PFSK-1 (cell line): ENCODE measurements at regions not wholly inside any gene's neighbourhood (a gene's known extent, or its start where the extent isn't known, plus 50 kb on each side); places are given as distances from the start of the nearest gene placed in this dataset.

Source experiments
- SIN3A ChIP-seq: IDR thresholded peaks from 2 replicates; pipeline ENCODE4 v1.6.1; 2012; ENCODE audit warnings: mild to moderate bottlenecking, low read length, moderate library complexity, borderline replicate concordance; ENCODE audit not compliant: insufficient read depth
- TF ChIP-seq, protein P1 (sequence below), 2 experiments: IDR thresholded peaks; 2 replicates each; pipeline versions ENCODE4 v1.6.1 to v1.8.0; 2011 to 2012; ENCODE audit warnings: low read depth in 2 of 2, low read length in 2 of 2, control low read depth in 1 of 2, inconsistent platforms in 1 of 2, mild to moderate bottlenecking in 1 of 2, moderate library complexity in 1 of 2; ENCODE audit not compliant: insufficient read depth in 1 of 2

- no peak for TF ChIP-seq SIN3A
- TF ChIP-seq, protein P1, sequence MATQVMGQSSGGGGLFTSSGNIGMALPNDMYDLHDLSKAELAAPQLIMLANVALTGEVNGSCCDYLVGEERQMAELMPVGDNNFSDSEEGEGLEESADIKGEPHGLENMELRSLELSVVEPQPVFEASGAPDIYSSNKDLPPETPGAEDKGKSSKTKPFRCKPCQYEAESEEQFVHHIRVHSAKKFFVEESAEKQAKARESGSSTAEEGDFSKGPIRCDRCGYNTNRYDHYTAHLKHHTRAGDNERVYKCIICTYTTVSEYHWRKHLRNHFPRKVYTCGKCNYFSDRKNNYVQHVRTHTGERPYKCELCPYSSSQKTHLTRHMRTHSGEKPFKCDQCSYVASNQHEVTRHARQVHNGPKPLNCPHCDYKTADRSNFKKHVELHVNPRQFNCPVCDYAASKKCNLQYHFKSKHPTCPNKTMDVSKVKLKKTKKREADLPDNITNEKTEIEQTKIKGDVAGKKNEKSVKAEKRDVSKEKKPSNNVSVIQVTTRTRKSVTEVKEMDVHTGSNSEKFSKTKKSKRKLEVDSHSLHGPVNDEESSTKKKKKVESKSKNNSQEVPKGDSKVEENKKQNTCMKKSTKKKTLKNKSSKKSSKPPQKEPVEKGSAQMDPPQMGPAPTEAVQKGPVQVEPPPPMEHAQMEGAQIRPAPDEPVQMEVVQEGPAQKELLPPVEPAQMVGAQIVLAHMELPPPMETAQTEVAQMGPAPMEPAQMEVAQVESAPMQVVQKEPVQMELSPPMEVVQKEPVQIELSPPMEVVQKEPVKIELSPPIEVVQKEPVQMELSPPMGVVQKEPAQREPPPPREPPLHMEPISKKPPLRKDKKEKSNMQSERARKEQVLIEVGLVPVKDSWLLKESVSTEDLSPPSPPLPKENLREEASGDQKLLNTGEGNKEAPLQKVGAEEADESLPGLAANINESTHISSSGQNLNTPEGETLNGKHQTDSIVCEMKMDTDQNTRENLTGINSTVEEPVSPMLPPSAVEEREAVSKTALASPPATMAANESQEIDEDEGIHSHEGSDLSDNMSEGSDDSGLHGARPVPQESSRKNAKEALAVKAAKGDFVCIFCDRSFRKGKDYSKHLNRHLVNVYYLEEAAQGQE (IDR thresholded peaks at IDR 0.05; ENCODE audit: insufficient read depth in 1 of 2, low read depth in 2 of 2, low read length in 2 of 2), result no peak
Observed at GRCh38 chr1:185574139-185574875, 159.9 kb upstream of the HMCN1 start.
